ENCODE measurements at regions not wholly inside any gene's neighbourhood (a gene's known extent, or its start where the extent isn't known, plus 50 kb on each side); places are given as distances from the start of the nearest gene placed in this dataset.

DNA sequence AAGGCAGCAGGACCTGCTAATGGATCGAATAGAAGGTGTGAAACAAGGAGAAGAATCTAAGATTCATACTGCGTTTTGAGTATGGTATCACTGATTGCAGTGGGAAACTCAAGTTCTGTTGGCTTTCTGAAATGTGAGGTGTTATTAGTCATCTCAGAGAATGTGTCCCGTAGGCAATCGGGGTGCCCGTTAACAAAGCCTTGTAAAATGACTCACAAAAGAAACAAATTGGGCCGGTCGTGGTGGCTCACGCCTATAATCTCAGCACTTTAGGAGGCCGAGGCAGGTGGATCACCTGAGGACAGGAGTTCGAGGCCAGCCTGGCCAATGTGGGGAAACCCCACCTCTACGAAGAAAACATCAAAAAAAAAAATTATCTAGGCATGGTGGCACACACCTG lies 118.2 kb upstream of the C7orf33 start:
- TF ChIP-seq, protein P1, sequence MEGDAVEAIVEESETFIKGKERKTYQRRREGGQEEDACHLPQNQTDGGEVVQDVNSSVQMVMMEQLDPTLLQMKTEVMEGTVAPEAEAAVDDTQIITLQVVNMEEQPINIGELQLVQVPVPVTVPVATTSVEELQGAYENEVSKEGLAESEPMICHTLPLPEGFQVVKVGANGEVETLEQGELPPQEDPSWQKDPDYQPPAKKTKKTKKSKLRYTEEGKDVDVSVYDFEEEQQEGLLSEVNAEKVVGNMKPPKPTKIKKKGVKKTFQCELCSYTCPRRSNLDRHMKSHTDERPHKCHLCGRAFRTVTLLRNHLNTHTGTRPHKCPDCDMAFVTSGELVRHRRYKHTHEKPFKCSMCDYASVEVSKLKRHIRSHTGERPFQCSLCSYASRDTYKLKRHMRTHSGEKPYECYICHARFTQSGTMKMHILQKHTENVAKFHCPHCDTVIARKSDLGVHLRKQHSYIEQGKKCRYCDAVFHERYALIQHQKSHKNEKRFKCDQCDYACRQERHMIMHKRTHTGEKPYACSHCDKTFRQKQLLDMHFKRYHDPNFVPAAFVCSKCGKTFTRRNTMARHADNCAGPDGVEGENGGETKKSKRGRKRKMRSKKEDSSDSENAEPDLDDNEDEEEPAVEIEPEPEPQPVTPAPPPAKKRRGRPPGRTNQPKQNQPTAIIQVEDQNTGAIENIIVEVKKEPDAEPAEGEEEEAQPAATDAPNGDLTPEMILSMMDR (IDR thresholded peaks at IDR 0.05; ENCODE audit: insufficient read depth, low read depth, low read length, missing control alignments): no peak
- DNase-seq (ENCODE audit: low read depth): peak; percentile 70
- H3K4me3 ChIP-seq (ENCODE audit: low read length): no peak overlapping the region

- DNase-seq (ENCODE audit: low read depth): no peak
- TF ChIP-seq, protein P1 (IDR thresholded peaks at IDR 0.05; ENCODE audit: insufficient read depth, low read depth, low read length, missing control alignments): no peak
- H3K4me3 ChIP-seq (ENCODE audit: low read length): no peak overlapping the region
Measured at GRCh38 chr7:148473703-148474480, 116.7 kb upstream of the C7orf33 start.

- TF ChIP-seq, protein P1 (IDR thresholded peaks at IDR 0.05; ENCODE audit: insufficient read depth, low read depth, low read length, missing control alignments): no peak
- no peak for DNase-seq (ENCODE audit: low read depth)
- H3K4me3 ChIP-seq (ENCODE audit: low read length): no peak overlapping the region
Measured at GRCh38 chr7:148474481-148475025, 116.0 kb upstream of the C7orf33 start.

- no peak for DNase-seq (ENCODE audit: low read depth)
- H3K4me3 ChIP-seq (ENCODE audit: low read length): no peak overlapping the region
- TF ChIP-seq, protein P1 (IDR thresholded peaks at IDR 0.05; ENCODE audit: insufficient read depth, low read depth, low read length, missing control alignments): no peak
Measured at GRCh38 chr7:148478551-148478950, 112.0 kb upstream of the C7orf33 start.

- no peak overlapping the region for H3K4me3 ChIP-seq (ENCODE audit: low read length)
- TF ChIP-seq, protein P1 (IDR thresholded peaks at IDR 0.05; ENCODE audit: insufficient read depth, low read depth, low read length, missing control alignments): no peak
- no peak for DNase-seq (ENCODE audit: low read depth)
Measured at GRCh38 chr7:148480479-148481146, 110.0 kb upstream of the C7orf33 start.

DNA sequence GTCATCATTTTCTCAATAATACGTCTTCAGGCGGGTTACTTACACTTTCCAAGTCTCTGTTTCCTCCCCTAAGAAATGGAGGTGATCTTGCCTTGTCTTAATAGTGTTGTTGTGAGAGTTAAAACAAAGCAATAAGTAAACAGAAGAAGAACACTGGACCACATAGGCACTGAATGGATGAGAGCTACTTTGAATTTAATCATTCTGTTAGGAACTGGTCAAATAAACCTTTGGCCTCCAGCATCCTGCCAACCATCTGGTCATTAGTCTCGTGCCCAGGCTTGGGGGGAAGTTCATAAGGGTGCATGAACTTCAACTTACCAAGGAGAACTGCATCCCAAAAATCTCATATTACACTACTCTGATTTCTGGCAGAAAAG lies 109.4 kb upstream of the C7orf33 start:
- no peak for DNase-seq (ENCODE audit: low read depth)
- TF ChIP-seq, protein P1 (IDR thresholded peaks at IDR 0.05; ENCODE audit: insufficient read depth, low read depth, low read length, missing control alignments): no peak
- no peak overlapping the region for H3K4me3 ChIP-seq (ENCODE audit: low read length)

Measured in epithelial cell of esophagus (primary cell).